KMS-11 (cell line): ENCODE measurements at regions not wholly inside any gene's neighbourhood (a gene's known extent, or its start where the extent isn't known, plus 50 kb on each side); places are given as distances from the start of the nearest gene placed in this dataset.

Experiments
- H2AFZ ChIP-seq: fragments of 200-600 bp; sonication (generic); 2 replicates; pipeline ENCODE4 v1.6.1; 2016; ENCODE audit warnings: antibody characterized with exemption, mixed run types, low read depth
- H3K27ac ChIP-seq: fragments of 200-600 bp; sonication (generic); 2 replicates; pipeline ENCODE4 v1.6.1; 2016; ENCODE audit warnings: mild to moderate bottlenecking, mixed run types
- H3K27me3 ChIP-seq: fragments of 200-600 bp; sonication (generic); 2 replicates; pipeline ENCODE4 v1.6.1; 2017; ENCODE audit warnings: mild to moderate bottlenecking, low read depth, mixed run types, moderate library complexity; ENCODE audit not compliant: insufficient read depth
- H3K36me3 ChIP-seq: fragments of 200-600 bp; sonication (generic); 2 replicates; pipeline ENCODE4 v1.6.1; 2017; ENCODE audit warnings: mild to moderate bottlenecking, mixed run types; ENCODE audit not compliant: insufficient read depth
- H3K4me1 ChIP-seq: fragments of 200-600 bp; sonication (generic); 2 replicates; pipeline ENCODE4 v1.6.1; 2016; ENCODE audit warnings: mild to moderate bottlenecking, low read depth, mixed run types; ENCODE audit not compliant: poor library complexity, severe bottlenecking
- H3K4me2 ChIP-seq: fragments of 200-600 bp; sonication (generic); 2 replicates; pipeline ENCODE4 v1.7.0; 2016; ENCODE audit warnings: mild to moderate bottlenecking, mixed run types
- H3K4me3 ChIP-seq: fragments of 200-600 bp; sonication (generic); IDR thresholded peaks from 2 replicates; pipeline ENCODE4 v1.6.1; 2017; ENCODE audit warnings: low read depth, low read length, mixed read lengths; ENCODE audit not compliant: insufficient read depth
- H3K79me2 ChIP-seq: fragments of 200-600 bp; sonication (generic); 2 replicates; pipeline ENCODE4 v1.6.1; 2016; ENCODE audit warnings: low read depth, mixed run types; ENCODE audit not compliant: insufficient read depth
- H3K9ac ChIP-seq: fragments of 200-600 bp; sonication (generic); 2 replicates; pipeline ENCODE4 v1.6.1; 2016; ENCODE audit warnings: mild to moderate bottlenecking, mixed run types
- H4K20me1 ChIP-seq: fragments of 200-600 bp; sonication (generic); 2 replicates; pipeline ENCODE4 v1.6.1; 2016; ENCODE audit warnings: mild to moderate bottlenecking, mixed run types; ENCODE audit not compliant: insufficient read depth
- TF ChIP-seq, protein P1 (sequence below): fragments of 200-600 bp; sonication (generic); conservative IDR thresholded peaks from 2 replicates; pipeline ENCODE4 v1.6.1; 2017; ENCODE audit warnings: low read depth, mild to moderate bottlenecking, antibody characterized with exemption, low read length, moderate library complexity, mixed read lengths

DNA sequence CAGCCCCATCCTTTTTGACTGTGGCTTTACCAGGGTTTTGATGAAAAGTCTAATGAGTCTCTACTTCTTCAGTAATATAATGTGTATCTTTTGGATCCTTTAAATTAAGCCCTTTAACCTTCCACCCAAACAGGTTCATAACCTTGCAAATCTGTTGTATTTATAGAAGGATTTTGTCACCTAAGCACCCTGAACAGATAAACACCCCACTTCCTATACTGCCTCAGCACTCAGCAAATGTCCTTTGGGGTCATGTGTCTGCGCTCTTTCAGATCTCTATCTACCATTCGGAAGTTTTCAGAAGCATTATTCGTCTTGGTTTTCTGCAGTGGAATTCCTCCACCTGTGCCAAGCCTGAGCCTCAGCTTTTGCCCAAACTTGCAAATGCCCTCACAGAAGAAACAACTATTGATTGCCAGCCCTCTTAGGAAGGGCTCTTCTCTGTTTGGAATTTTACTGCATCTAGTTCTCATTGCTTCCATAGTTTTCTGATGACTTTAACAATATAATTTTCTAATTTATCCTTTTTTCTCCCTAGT lies 214.8 kb upstream of the KCNJ16 start:
- TF ChIP-seq, protein P1, sequence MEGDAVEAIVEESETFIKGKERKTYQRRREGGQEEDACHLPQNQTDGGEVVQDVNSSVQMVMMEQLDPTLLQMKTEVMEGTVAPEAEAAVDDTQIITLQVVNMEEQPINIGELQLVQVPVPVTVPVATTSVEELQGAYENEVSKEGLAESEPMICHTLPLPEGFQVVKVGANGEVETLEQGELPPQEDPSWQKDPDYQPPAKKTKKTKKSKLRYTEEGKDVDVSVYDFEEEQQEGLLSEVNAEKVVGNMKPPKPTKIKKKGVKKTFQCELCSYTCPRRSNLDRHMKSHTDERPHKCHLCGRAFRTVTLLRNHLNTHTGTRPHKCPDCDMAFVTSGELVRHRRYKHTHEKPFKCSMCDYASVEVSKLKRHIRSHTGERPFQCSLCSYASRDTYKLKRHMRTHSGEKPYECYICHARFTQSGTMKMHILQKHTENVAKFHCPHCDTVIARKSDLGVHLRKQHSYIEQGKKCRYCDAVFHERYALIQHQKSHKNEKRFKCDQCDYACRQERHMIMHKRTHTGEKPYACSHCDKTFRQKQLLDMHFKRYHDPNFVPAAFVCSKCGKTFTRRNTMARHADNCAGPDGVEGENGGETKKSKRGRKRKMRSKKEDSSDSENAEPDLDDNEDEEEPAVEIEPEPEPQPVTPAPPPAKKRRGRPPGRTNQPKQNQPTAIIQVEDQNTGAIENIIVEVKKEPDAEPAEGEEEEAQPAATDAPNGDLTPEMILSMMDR, result no peak
- H3K27ac ChIP-seq, result no peak overlapping the region
- no peaks in the 10 kb centered on the region for H3K36me3 ChIP-seq
- H3K79me2 ChIP-seq, result no peaks in the 10 kb centered on the region
- H2AFZ ChIP-seq, result no peak overlapping the region
- no peaks in the 10 kb centered on the region for H3K4me1 ChIP-seq
- H3K4me2 ChIP-seq, result no peak overlapping the region
- no peaks in the 10 kb centered on the region for H4K20me1 ChIP-seq
- no peaks in the 10 kb centered on the region for H3K27me3 ChIP-seq
- H3K4me3 ChIP-seq, result no peak overlapping the region
- no peak overlapping the region for H3K9ac ChIP-seq

DNA sequence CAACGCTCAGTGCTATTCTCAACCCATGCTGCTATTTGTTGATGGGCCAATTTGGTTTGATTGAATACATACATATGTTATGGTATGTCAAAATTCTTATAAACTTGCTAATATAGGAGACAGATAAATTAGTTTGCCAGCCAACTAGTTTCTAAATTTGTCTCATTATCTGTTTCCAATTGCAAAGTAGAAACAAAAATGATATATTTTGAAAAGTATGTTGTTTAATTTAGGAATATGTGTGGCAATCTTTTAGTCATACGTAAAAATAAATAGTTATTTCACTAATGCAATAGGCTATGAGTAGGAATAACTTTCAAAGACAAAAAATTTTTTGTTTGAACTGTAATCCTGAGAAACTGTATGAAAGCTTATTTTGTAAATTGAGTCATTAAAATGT lies 210.6 kb upstream of the KCNJ16 start:
- H3K27me3 ChIP-seq, result no peaks in the 10 kb centered on the region
- no peak overlapping the region for H3K4me2 ChIP-seq
- H4K20me1 ChIP-seq, result no peaks in the 10 kb centered on the region
- TF ChIP-seq, protein P1, result no peak
- no peak overlapping the region for H3K9ac ChIP-seq
- H3K27ac ChIP-seq, result no peak overlapping the region
- no peaks in the 10 kb centered on the region for H3K36me3 ChIP-seq
- no peak overlapping the region for H2AFZ ChIP-seq
- H3K4me3 ChIP-seq, result no peak overlapping the region
- no peaks in the 10 kb centered on the region for H3K4me1 ChIP-seq
- no peaks in the 10 kb centered on the region for H3K79me2 ChIP-seq

DNA sequence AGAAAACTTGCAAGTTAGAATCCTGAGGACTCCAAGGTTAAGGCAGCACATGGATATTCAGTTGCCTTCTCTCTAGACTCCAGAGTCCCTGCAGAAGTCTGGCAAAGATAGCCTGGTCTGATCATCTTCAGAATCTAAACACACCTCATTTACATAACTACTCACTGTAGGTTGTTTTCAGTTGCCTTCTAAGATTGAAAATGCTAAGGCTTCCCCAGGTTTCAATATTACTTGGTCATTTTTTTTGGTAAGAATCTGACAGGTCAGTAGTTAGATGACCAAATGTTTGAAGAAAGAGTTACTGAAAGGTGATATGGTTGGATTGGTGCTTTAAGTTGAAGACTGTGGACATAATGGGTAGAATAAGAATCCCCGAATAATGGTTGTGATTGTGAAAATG lies 205.4 kb upstream of the KCNJ16 start:
- no peaks in the 10 kb centered on the region for H3K27me3 ChIP-seq
- H4K20me1 ChIP-seq, result no peaks in the 10 kb centered on the region
- H3K9ac ChIP-seq, result no peak overlapping the region
- no peaks in the 10 kb centered on the region for H3K36me3 ChIP-seq
- no peak overlapping the region for H2AFZ ChIP-seq
- H3K4me1 ChIP-seq, result no peaks in the 10 kb centered on the region
- no peak overlapping the region for H3K4me2 ChIP-seq
- no peaks in the 10 kb centered on the region for H3K79me2 ChIP-seq
- TF ChIP-seq, protein P1, result no peak
- H3K4me3 ChIP-seq, result no peak overlapping the region
- no peak overlapping the region for H3K27ac ChIP-seq

DNA sequence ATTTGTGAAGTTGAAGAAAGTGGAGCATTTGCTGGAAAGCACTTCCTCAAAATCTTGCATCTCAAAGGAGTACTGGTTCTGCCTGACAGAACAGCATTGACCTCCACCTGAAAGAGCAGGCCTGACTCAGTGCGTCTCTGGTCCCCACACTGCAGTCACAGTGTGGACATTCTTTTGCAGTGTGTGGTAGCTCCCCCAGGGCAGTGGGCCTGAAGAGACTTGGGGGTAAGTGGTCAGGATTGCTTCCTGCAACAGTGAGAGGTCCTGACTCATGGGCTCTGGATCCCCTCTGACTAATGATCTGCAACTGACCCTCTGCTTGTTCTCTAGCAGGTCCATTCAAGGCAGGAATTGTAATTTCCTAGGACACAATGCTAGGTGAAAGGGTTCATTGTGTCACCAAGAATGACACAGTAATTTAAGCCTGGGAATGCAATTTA lies 204.9 kb upstream of the KCNJ16 start:
- H3K27me3 ChIP-seq, result no peaks in the 10 kb centered on the region
- H4K20me1 ChIP-seq, result no peaks in the 10 kb centered on the region
- H3K9ac ChIP-seq, result no peak overlapping the region
- H3K27ac ChIP-seq, result no peak overlapping the region
- H3K4me2 ChIP-seq, result no peak overlapping the region
- no peaks in the 10 kb centered on the region for H3K36me3 ChIP-seq
- H3K79me2 ChIP-seq, result no peaks in the 10 kb centered on the region
- H3K4me1 ChIP-seq, result no peaks in the 10 kb centered on the region
- TF ChIP-seq, protein P1, result no peak
- H3K4me3 ChIP-seq, result no peak overlapping the region
- no peak overlapping the region for H2AFZ ChIP-seq
